Right lobe of liver (tissue), 6 donors: ENCODE measurements at regions not wholly inside any gene's neighbourhood (a gene's known extent, or its start where the extent isn't known, plus 50 kb on each side); places are given as distances from the start of the nearest gene placed in this dataset.
A peak's percentile ranks its signal among the peaks of the same experiment; 100 is the strongest.

Experiments
- ATAC-seq, 4 donors: fragments of 200-7000 bp; cut with Tn5 transposase; one replicate each; pipeline ENCODE4 v1.9.1; 2020; ENCODE audit warnings: mild to moderate bottlenecking in 4 of 4, moderate library complexity in 4 of 4
- DNase-seq, 3 donors: peaks; one replicate each; pipeline ENCODE4 v3.0.0-alpha.2; 2020
- H3K27ac ChIP-seq, 3 donors: fragments of 200-600 bp; one replicate each; pipeline ENCODE4 v1.8.0; 2022
- H3K27me3 ChIP-seq, 2 donors: fragments of 200-600 bp; one replicate each; pipeline ENCODE4 v1.8.0; 2022
- H3K36me3 ChIP-seq, 4 donors: fragments of 200-600 bp; sonication (generic) in 1 of 4; one replicate each; pipeline versions ENCODE4 v1.5.1 to v1.8.0; 2017 to 2022; ENCODE audit warnings: control low read depth in 1 of 4
- H3K4me1 ChIP-seq, 4 donors: fragments of 200-600 bp; sonication (generic) in 1 of 4; one replicate each; pipeline versions ENCODE4 v1.5.1 to v1.8.0; 2017 to 2022; ENCODE audit warnings: control low read depth in 1 of 4
- H3K4me3 ChIP-seq, 3 donors: fragments of 200-600 bp; one replicate each; pipeline ENCODE4 v1.8.0; 2022
- H3K9me3 ChIP-seq, 4 donors: fragments of 200-600 bp; sonication (generic) in 1 of 4; one replicate each; pipeline versions ENCODE4 v1.5.1 to v1.8.0; 2017 to 2022; ENCODE audit warnings: control low read depth in 1 of 4
- POLR2A ChIP-seq: fragments of 450-650 bp; IDR thresholded peaks from one replicate; pipeline ENCODE4 v1.6.1; 2017; ENCODE audit warnings: antibody characterized with exemption, mild to moderate bottlenecking
- WGBS: methylation state at CpG from one replicate; pipeline ENCODE4 v1.1.6; 2018; ENCODE audit warnings: low coverage, low lambda C conversion rate; ENCODE audit not compliant: insufficient coverage; ENCODE audit errors: missing lambda C conversion rate; 5-methylcytosine and 5-hydroxymethylcytosine counted together
- intact Hi-C, 2 donors: fragments of 100-400 bp; cut with DNase I; formaldehyde crosslinking; loops; one replicate each; pipeline versions ENCODE4 v1.11.2 to v1.14.1; 2022
- TF ChIP-seq, protein P1 (sequence below), 4 donors: fragments of 200-600 bp in 3 of 4; fragments of 450-650 bp in 1 of 4; IDR thresholded peaks; one replicate each; pipeline versions ENCODE4 v1.5.1 to v1.8.0; 2016 to 2022; ENCODE audit warnings: antibody characterized with exemption in 4 of 4, mild to moderate bottlenecking in 2 of 4
- donor health status: DM: no; HTN: yes; CAD: no.
- donor health status: DM: no; HTN: no; CAD: no.
- donor health status: DM: no; HTN: no; CAD: no.
- donor health status: DM: no; HTN: yes; CAD: no.
- donor health status: DM: no; HTN: yes; CAD: no.

DNA sequence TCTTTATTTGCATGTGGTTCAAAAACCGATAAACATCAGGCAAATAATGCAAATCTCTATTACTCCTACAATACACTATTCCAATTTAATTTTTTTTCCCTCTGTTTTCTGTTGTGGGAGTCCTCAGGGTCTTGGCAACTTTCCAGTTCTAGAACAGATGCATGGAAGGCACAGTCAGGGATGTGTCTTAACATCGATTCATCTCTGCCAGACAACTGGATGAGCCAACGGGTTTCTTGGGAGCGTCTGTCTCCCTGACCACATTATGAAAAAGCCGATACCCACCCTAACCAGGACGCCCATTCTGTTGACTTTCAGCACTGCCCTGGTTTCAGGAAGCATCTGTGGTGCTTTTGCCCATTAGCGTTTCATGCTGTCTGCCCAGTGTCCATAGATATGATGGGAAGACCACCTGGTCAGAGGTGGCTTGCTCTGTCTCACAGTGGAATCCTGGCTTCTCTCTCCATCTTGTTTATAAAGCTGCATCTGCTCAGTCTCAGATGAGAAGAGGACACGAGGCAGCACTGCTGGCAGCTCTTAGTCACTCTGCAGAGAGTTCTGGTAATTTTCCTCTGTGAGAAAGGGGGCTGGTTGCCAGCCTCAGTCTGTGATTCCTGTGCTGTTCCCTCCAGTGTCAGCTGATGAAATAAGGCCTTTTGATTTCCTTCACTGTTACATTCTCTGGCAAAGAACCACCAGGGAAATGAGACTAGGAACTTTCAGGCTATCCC is 57.9 kb upstream of the KCNE4 start:
- DNase-seq (no peak), ATAC-seq (peak; percentile 26 to 52 (median 51))
- Histone ChIP-seq H3K4me3 (no peak overlapping the region), H3K9me3 (no peaks in the 10 kb centered on the region), H3K27me3 (no peaks in the 10 kb centered on the region), H3K27ac (no peak overlapping the region), H3K36me3 (no peaks in the 10 kb centered on the region), H3K4me1 (no peaks in the 10 kb centered on the region)
- TF ChIP-seq, protein P1, sequence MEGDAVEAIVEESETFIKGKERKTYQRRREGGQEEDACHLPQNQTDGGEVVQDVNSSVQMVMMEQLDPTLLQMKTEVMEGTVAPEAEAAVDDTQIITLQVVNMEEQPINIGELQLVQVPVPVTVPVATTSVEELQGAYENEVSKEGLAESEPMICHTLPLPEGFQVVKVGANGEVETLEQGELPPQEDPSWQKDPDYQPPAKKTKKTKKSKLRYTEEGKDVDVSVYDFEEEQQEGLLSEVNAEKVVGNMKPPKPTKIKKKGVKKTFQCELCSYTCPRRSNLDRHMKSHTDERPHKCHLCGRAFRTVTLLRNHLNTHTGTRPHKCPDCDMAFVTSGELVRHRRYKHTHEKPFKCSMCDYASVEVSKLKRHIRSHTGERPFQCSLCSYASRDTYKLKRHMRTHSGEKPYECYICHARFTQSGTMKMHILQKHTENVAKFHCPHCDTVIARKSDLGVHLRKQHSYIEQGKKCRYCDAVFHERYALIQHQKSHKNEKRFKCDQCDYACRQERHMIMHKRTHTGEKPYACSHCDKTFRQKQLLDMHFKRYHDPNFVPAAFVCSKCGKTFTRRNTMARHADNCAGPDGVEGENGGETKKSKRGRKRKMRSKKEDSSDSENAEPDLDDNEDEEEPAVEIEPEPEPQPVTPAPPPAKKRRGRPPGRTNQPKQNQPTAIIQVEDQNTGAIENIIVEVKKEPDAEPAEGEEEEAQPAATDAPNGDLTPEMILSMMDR (IDR thresholded peaks at IDR 0.05) = no peak
- intact Hi-C loops = no loop called here
- WGBS = 38% methylated on average over 6 of the region's 8 CpGs

DNA sequence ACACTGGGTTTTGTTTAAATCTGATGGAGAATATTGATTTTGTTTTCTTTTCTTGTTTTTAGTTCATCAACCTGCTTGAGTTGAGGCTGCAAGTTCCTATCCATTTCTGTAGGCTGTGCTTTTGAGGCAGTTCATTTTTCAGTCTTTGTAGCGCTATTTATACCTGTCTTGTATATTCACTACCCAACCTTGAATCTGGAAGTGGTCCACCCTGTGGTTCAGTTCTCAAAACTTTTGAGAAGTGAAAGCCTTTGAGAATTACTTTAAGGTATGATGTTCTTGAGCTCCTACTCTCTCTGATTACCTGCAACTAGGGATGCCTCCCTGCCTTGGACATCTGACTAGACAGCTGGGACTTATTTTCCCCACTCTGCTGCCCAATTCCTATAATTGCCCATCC is 53.5 kb upstream of the KCNE4 start:
- DNase-seq = no peak
- H3K4me3 ChIP-seq = no peak overlapping the region
- no peaks in the 10 kb centered on the region for H3K36me3 ChIP-seq
- no peaks in the 10 kb centered on the region for H3K9me3 ChIP-seq
- ATAC-seq = no peak
- WGBS = 78% methylated on average over 1 of the region's 1 CpG
- intact Hi-C loops = no loop called here
- H3K27me3 ChIP-seq = no peaks in the 10 kb centered on the region
- no peak for TF ChIP-seq POLR2A
- TF ChIP-seq, protein P1 (IDR thresholded peaks at IDR 0.05) = no peak
- no peak overlapping the region for H3K27ac ChIP-seq
- no peaks in the 10 kb centered on the region for H3K4me1 ChIP-seq

DNA sequence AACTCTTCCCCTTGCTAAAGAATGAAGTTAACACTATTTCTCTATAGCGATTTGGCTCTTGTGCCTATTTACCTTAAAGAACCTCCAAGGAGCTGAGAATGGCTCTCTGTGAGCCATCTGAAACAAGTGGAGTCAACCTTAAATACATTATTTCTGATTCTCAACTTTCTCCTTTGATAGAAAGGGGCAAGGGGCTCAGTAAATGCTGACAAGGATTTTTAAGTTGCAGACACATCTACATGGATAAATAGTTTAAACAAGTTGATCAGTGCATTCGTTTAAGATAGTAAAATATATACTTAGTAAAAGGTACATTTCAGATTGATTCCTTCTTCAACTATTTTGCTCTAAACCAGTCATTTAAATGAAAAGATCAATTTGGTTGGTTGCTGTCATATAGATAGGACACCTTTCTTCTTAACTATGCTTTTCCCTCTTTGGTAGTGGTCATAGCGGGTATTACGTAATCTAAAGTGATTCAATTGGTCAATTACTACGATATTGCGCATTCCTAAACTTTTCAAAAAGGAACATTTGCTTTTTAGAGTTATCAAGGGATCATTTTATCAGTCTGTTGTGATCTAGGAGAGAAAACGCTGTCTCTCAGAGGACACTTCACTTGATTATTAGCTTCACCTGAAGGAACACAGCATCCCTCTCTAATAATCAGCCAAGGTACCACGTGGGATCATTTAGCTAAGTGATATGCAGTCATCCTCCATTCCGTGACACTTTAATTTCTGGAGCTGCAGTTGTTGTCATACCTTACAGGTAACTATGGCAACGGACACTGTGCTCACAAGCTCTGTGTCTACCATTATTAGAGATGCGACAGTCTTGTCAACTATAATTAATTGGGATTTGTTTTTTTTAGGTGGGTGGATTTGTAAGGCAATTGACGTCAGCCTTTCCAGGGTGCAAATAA is 50.9 kb upstream of the KCNE4 start:
- TF ChIP-seq, protein P1 (IDR thresholded peaks at IDR 0.05) = no peak
- TF ChIP-seq POLR2A = no peak
- no peaks in the 10 kb centered on the region for H3K4me1 ChIP-seq
- H3K27me3 ChIP-seq = no peaks in the 10 kb centered on the region
- H3K9me3 ChIP-seq = no peaks in the 10 kb centered on the region
- 52% methylated on average over 12 of the region's 12 CpGs for WGBS
- H3K36me3 ChIP-seq = no peaks in the 10 kb centered on the region
- DNase-seq (no peak), ATAC-seq (no peak)
- no peak overlapping the region for H3K4me3 ChIP-seq
- H3K27ac ChIP-seq = no peak overlapping the region
- intact Hi-C loops = no loop called here

DNA sequence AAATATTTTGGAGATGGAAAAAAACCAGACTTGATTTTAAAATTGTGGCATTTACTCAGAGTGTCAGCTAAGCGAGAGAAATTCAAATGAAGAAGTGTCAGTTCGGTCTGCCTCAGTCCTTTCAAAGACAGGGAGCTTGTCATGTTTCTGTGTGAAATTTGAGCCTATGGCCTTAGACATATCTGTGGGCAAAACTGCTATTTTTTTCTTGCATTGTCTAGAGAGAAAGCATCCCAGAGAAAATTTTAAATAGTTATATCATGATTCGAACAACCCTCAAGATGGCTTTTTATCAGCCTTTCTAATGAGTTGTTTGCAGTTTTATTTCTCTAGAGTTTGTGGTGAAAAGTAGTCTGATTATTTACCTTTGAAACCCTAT is 50.2 kb upstream of the KCNE4 start:
- H3K9me3 ChIP-seq = no peaks in the 10 kb centered on the region
- H3K27ac ChIP-seq = no peak overlapping the region
- 53% methylated on average over 3 of the region's 3 CpGs for WGBS
- no peak for ATAC-seq
- no peak overlapping the region for H3K4me3 ChIP-seq
- no peak for DNase-seq
- intact Hi-C loops = no loop called here
- no peaks in the 10 kb centered on the region for H3K36me3 ChIP-seq
- TF ChIP-seq, protein P1 (IDR thresholded peaks at IDR 0.05) = no peak
- no peak for TF ChIP-seq POLR2A
- no peaks in the 10 kb centered on the region for H3K27me3 ChIP-seq
- no peaks in the 10 kb centered on the region for H3K4me1 ChIP-seq
